ENCODE measurements at regions not wholly inside any gene's neighbourhood (a gene's known extent, or its start where the extent isn't known, plus 50 kb on each side); places are given as distances from the start of the nearest gene placed in this dataset.
"Not testable (repeated sequence)": the region's sequence is repeated elsewhere in the genome, so short reads cannot be mapped to it uniquely, and the experiment has no call there.

- H3K4me1 ChIP-seq: no peaks in the 10 kb centered on the region
- H3K27ac ChIP-seq: no peak overlapping the region
- intact Hi-C loops (cut with DNase I): no loop called here
- DNase-seq (no peak), ATAC-seq (no peak)
- H3K27me3 ChIP-seq (ENCODE audit: insufficient read depth in 3 of 3, low read length in 2 of 3): no peaks in the 10 kb centered on the region
- H3K36me3 ChIP-seq (ENCODE audit: insufficient read depth in 1 of 2, low read depth in 1 of 2): no peaks in the 10 kb centered on the region
- no peaks in the 10 kb centered on the region for H3K9me3 ChIP-seq
- no peak for TF ChIP-seq CTCF (IDR thresholded peaks at IDR 0.05)
- 45 to 65% (median 56%) methylated on average over 1 of the region's 1 CpG for WGBS, 3 donors
- no peak overlapping the region for H3K4me3 ChIP-seq
These were observed 84.6 kb upstream of the TBX18 start for GRCh38 chr6:84848960-84849359.

- DNase-seq (no peak), ATAC-seq (no peak)
- WGBS, 3 donors: 59 to 63% (median 60%) methylated on average over 3 of the region's 3 CpGs
- intact Hi-C loops (cut with DNase I): no loop called here
- H3K36me3 ChIP-seq (ENCODE audit: insufficient read depth in 1 of 2, low read depth in 1 of 2): no peaks in the 10 kb centered on the region
- no peaks in the 10 kb centered on the region for H3K9me3 ChIP-seq
- H3K27ac ChIP-seq: no peak overlapping the region
- TF ChIP-seq CTCF (IDR thresholded peaks at IDR 0.05): no peak
- H3K27me3 ChIP-seq (ENCODE audit: insufficient read depth in 3 of 3, low read length in 2 of 3): no peaks in the 10 kb centered on the region
- no peak overlapping the region for H3K4me3 ChIP-seq
- no peaks in the 10 kb centered on the region for H3K4me1 ChIP-seq
These were observed 83.2 kb upstream of the TBX18 start for GRCh38 chr6:84847390-84848160.

GRCh38 chr6:84842525-84843166, 78.2 kb upstream of the TBX18 start:
- Histone ChIP-seq H3K9me3 (no peaks in the 10 kb centered on the region), H3K27me3 (ENCODE audit: insufficient read depth in 3 of 3, low read length in 2 of 3) (no peaks in the 10 kb centered on the region), H3K27ac (no peak overlapping the region), H3K4me3 (no peak overlapping the region), H3K36me3 (ENCODE audit: insufficient read depth in 1 of 2, low read depth in 1 of 2) (no peaks in the 10 kb centered on the region), H3K4me1 (no peaks in the 10 kb centered on the region)
- intact Hi-C loops (cut with DNase I): no loop called here
- TF ChIP-seq CTCF (IDR thresholded peaks at IDR 0.05): no peak
- no peak for ATAC-seq
- no peak for DNase-seq

GRCh38 chr6:84837068-84837866, 72.9 kb upstream of the TBX18 start:
- H3K27me3 ChIP-seq (ENCODE audit: insufficient read depth in 3 of 3, low read length in 2 of 3); H3K4me1 ChIP-seq; H3K36me3 ChIP-seq (ENCODE audit: insufficient read depth in 1 of 2, low read depth in 1 of 2); intact Hi-C loops (cut with DNase I); DNase-seq; H3K27ac ChIP-seq; H3K9me3 ChIP-seq; H3K4me3 ChIP-seq; ATAC-seq: not testable (repeated sequence)
- WGBS, 3 donors: 89 to 92% (median 92%) methylated on average over 5 of the region's 5 CpGs

GRCh38 chr6:84836366-84836765, 72.0 kb upstream of the TBX18 start:
- Histone ChIP-seq H3K27ac (no peak overlapping the region), H3K4me1 (no peaks in the 10 kb centered on the region), H3K36me3 (ENCODE audit: insufficient read depth in 1 of 2, low read depth in 1 of 2) (no peaks in the 10 kb centered on the region), H3K9me3 (no peaks in the 10 kb centered on the region), H3K27me3 (ENCODE audit: insufficient read depth in 3 of 3, low read length in 2 of 3) (no peaks in the 10 kb centered on the region), H3K4me3 (no peak overlapping the region)
- DNase-seq: no peak
- TF ChIP-seq CTCF (IDR thresholded peaks at IDR 0.05): no peak
- intact Hi-C loops (cut with DNase I): no loop called here
- no peak for ATAC-seq
